OCI-LY7 (cell line): ENCODE measurements at regions not wholly inside any gene's neighbourhood (a gene's known extent, or its start where the extent isn't known, plus 50 kb on each side); places are given as distances from the start of the nearest gene placed in this dataset.

Experiments used
- BruUV-seq: library from RNA; stranded (reverse); fragments of 400-500 nt; replicated peaks from 2 replicates; lab custom pipeline; 2021; lab: Mats Ljungman, UMichigan
- CTCF ChIA-PET: fragments of 300-600 bp; sonication (Branson Sonifier 250); formaldehyde crosslinking; loops from one replicate; lab custom pipeline; 2022; ENCODE audit warnings: antibody characterized with exemption; ENCODE audit not compliant: unreplicated experiment; lab: Charles Lee
- POLR2A ChIA-PET: fragments of 300-600 bp; sonication (Branson Sonifier 250); formaldehyde crosslinking; loops from one replicate; lab custom pipeline; 2022; ENCODE audit warnings: antibody characterized with exemption; lab: Charles Lee
- DNase-seq: peaks from one replicate; pipeline ENCODE4 v3.0.0-alpha.2; 2015; ENCODE audit warnings: low spot score
- H2AFZ ChIP-seq: fragments of 200-600 bp; sonication (generic), shearing (Covaris generic); 2 replicates; pipeline ENCODE4 v1.6.1; 2014; ENCODE audit warnings: mild to moderate bottlenecking, antibody characterized with exemption, low read length, moderate library complexity
- H3K27ac ChIP-seq: fragments of 200-600 bp; sonication (generic); 2 replicates; pipeline ENCODE4 v1.5.1; 2014; ENCODE audit warnings: mixed run types, low read depth, mild to moderate bottlenecking, moderate library complexity, low read length, inconsistent platforms; ENCODE audit not compliant: poor library complexity, severe bottlenecking
- H3K36me3 ChIP-seq: fragments of 200-600 bp; sonication (generic); 2 replicates; pipeline ENCODE4 v1.6.1; 2014; ENCODE audit warnings: mild to moderate bottlenecking, antibody characterized with exemption, low read length, moderate library complexity, mixed read lengths; ENCODE audit not compliant: insufficient read depth
- H3K4me1 ChIP-seq: fragments of 200-600 bp; sonication (generic); 2 replicates; pipeline ENCODE4 v1.5.1; 2014; ENCODE audit warnings: mild to moderate bottlenecking, low read length; ENCODE audit not compliant: insufficient read depth, poor library complexity, severe bottlenecking
- H3K4me2 ChIP-seq: fragments of 200-600 bp; sonication (generic); 2 replicates; pipeline ENCODE4 v1.6.1; 2014; ENCODE audit warnings: mild to moderate bottlenecking, low read length
- H3K4me3 ChIP-seq: fragments of 200-600 bp; sonication (generic); 2 replicates; pipeline ENCODE4 v1.5.1; 2014; ENCODE audit warnings: mild to moderate bottlenecking, low read depth, low read length; ENCODE audit not compliant: poor library complexity, severe bottlenecking
- H3K79me2 ChIP-seq: fragments of 200-600 bp; sonication (generic); 2 replicates; pipeline ENCODE4 v1.6.1; 2016; ENCODE audit warnings: low read depth, mild to moderate bottlenecking, low read length, moderate library complexity, mixed read lengths; ENCODE audit not compliant: insufficient read depth
- H3K9me2 ChIP-seq: fragments of 200-600 bp; sonication (generic); 2 replicates; pipeline ENCODE4 v1.6.1; 2016; ENCODE audit warnings: mild to moderate bottlenecking, low read length, mixed read lengths; ENCODE audit not compliant: insufficient read depth
- H3K9me3 ChIP-seq: fragments of 200-600 bp; sonication (generic); 2 replicates; pipeline ENCODE4 v1.6.1; 2014; ENCODE audit warnings: mild to moderate bottlenecking, mixed run types, low read length, mixed read lengths
- H4K20me1 ChIP-seq: fragments of 200-600 bp; sonication (generic); 2 replicates; pipeline ENCODE4 v1.6.1; 2014; ENCODE audit warnings: mild to moderate bottlenecking, antibody characterized with exemption, low read length, moderate library complexity, mixed read lengths; ENCODE audit not compliant: insufficient read depth
- CTCF ChIP-seq: fragments of 200-600 bp; sonication (generic); conservative IDR thresholded peaks from 2 replicates; pipeline ENCODE4 v1.5.1; 2014; ENCODE audit warnings: mild to moderate bottlenecking, antibody characterized with exemption, low read length, moderate library complexity, mixed read lengths
- EZH2phosphoT487 ChIP-seq: fragments of 200-600 bp; sonication (generic); IDR thresholded peaks from 2 replicates; pipeline ENCODE4 v1.6.1; 2018; ENCODE audit warnings: low read depth, borderline replicate concordance, mild to moderate bottlenecking, mixed run types, antibody characterized with exemption, low read length, moderate library complexity, mixed read lengths
- intact Hi-C: fragments of 100-400 bp; cut with micrococcal nuclease; formaldehyde crosslinking; loops from one replicate; pipeline ENCODE4 v1.10.0; 2022; ENCODE audit not compliant: unreplicated experiment

DNA sequence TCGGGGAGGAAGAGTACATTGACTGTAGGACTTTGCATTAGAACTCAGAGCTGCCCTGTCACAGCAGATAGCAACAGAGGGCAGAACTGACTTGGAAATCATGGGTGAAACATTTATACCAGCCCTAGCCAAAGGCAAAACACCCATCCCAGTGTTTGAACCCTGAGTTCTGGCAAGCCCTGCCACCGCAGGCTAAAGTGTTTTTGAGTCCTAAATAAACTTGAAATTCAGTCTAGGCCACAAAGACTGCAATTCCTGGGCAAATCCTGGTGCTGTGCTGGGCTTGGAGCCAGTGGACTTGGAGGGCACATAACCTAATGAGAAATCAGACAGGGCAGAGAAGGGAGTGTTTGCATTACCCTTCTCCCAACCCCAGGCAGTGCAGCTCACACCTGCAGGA is 1015.7 kb downstream of the FSTL5 start:
- H3K9me2 ChIP-seq, result no peaks in the 10 kb centered on the region
- H4K20me1 ChIP-seq, result no peaks in the 10 kb centered on the region
- no peak overlapping the region for H2AFZ ChIP-seq
- H3K79me2 ChIP-seq, result no peaks in the 10 kb centered on the region
- no peaks in the 10 kb centered on the region for H3K36me3 ChIP-seq
- POLR2A ChIA-PET, result no interaction called here
- no TSS peak for BruUV-seq
- H3K4me2 ChIP-seq, result no peak overlapping the region
- no peak for DNase-seq
- H3K9me3 ChIP-seq, result no peaks in the 10 kb centered on the region
- H3K4me3 ChIP-seq, result no peak overlapping the region
- CTCF ChIA-PET, result no interaction called here
- no peak overlapping the region for H3K27ac ChIP-seq
- no peak for TF ChIP-seq EZH2phosphoT487
- TF ChIP-seq CTCF, result no peak
- no peaks in the 10 kb centered on the region for H3K4me1 ChIP-seq
- intact Hi-C loops, result no loop called here

GRCh38 chr4:161143375-161143774 is 1020.4 kb downstream of the FSTL5 start:
- ChIA-PET CTCF (no interaction called here), POLR2A (no interaction called here)
- Histone ChIP-seq H3K9me2 (no peaks in the 10 kb centered on the region), H3K79me2 (no peaks in the 10 kb centered on the region), H3K4me1 (no peaks in the 10 kb centered on the region), H3K4me3 (no peak overlapping the region), H3K27ac (no peak overlapping the region), H3K36me3 (no peaks in the 10 kb centered on the region), H2AFZ (no peak overlapping the region), H4K20me1 (no peaks in the 10 kb centered on the region), H3K9me3 (no peaks in the 10 kb centered on the region), H3K4me2 (no peak overlapping the region)
- no peak for DNase-seq
- TF ChIP-seq CTCF (no peak), EZH2phosphoT487 (no peak)
- BruUV-seq, result no TSS peak
- intact Hi-C loops, result no loop called here

DNA sequence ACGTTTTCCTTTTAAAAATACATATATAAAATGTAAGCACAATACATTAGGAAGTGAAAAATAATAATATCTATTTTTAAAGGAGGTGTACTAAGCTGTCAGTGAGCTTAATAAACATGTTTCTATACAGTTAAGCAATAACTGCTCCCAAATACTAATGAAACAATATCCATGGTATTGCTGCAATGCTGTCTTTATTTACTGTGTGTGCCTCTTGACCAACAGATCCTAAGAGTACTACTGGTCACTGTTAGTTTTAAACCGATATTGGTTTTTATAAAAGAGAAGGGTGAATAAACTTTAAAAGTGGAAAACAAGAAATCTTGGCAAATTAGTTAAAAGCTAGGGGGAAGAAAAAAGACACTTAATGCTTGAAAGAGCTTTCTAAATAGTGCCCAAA is 1029.0 kb downstream of the FSTL5 start:
- no peak overlapping the region for H3K4me2 ChIP-seq
- intact Hi-C loops, result loop anchor here (5.0 kb wide), 1 partner anchor 38 kb away; no protein-coding TSS in a partner anchor
- DNase-seq, result no peak
- H2AFZ ChIP-seq, result no peak overlapping the region
- BruUV-seq, result no TSS peak
- no peak overlapping the region for H3K27ac ChIP-seq
- no peak overlapping the region for H3K4me3 ChIP-seq
- no peaks in the 10 kb centered on the region for H3K9me3 ChIP-seq
- CTCF ChIA-PET, result no interaction called here
- no peaks in the 10 kb centered on the region for H3K36me3 ChIP-seq
- no peaks in the 10 kb centered on the region for H3K79me2 ChIP-seq
- TF ChIP-seq EZH2phosphoT487 (no peak), CTCF (no peak)
- no peaks in the 10 kb centered on the region for H3K9me2 ChIP-seq
- no peaks in the 10 kb centered on the region for H4K20me1 ChIP-seq
- H3K4me1 ChIP-seq, result no peaks in the 10 kb centered on the region
- POLR2A ChIA-PET, result no interaction called here
